Hematopoietic multipotent progenitor cell treated with erythropoietin and hydrocortisone succinate and interleukin-3 and kit ligand, for 17 days (in vitro differentiated cells): ENCODE measurements at regions not wholly inside any gene's neighbourhood (a gene's known extent, or its start where the extent isn't known, plus 50 kb on each side); places are given as distances from the start of the nearest gene placed in this dataset.

ENCODE experiments used
- DNase-seq: peaks from one replicate; pipeline ENCODE4 v3.0.0-alpha.2; 2015; ENCODE audit warnings: low spot score

- no peak for DNase-seq
Observed at GRCh38 chr4:1495416-1496115, 89.3 kb upstream of the NKX1-1 start.

DNA sequence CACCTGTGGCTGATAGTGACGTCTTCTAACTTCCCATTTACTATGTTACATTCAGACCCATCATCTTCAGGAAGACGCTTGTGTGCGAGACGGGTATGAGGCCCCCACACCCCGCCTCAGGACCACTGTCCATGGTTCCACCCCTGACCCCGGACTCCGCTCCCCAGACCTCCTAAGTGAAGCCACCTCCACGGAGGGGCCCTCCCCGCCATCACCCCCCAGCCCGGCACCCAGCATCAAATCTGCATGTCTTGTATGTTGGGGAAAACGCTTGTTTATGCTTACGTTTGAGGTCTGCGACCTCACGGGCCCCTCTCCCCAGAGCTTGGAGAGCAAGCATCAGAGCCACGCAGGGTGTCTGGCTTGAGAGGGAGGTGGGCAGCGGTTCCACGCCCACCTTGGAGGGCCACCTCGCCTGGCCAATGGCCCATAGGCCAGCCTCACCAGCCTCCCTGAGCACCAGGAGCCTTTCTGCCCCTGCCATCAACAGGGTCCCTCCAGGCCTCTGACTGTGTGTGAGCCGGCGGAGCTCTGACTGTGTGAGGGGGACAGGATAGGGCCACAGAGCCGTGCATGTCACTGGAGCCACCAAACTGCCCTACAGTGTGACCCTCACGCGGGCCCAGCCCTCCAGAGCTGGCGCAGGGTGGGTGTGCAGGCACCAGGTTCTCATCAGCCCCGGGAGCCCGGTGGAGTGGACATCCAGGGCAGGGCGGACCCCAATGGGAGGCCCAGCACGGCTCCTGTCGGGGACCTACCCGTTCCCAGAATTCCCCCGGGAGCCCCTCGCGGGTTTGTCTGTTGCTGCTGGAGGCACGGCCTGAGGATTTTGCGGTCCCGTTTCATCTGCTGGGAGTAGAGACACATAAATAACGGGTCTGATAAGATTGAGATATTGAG lies 88.4 kb upstream of the NKX1-1 start:
- DNase-seq: no peak

- DNase-seq: no peak
Observed at GRCh38 chr4:1493540-1494287, 87.5 kb upstream of the NKX1-1 start.

DNA sequence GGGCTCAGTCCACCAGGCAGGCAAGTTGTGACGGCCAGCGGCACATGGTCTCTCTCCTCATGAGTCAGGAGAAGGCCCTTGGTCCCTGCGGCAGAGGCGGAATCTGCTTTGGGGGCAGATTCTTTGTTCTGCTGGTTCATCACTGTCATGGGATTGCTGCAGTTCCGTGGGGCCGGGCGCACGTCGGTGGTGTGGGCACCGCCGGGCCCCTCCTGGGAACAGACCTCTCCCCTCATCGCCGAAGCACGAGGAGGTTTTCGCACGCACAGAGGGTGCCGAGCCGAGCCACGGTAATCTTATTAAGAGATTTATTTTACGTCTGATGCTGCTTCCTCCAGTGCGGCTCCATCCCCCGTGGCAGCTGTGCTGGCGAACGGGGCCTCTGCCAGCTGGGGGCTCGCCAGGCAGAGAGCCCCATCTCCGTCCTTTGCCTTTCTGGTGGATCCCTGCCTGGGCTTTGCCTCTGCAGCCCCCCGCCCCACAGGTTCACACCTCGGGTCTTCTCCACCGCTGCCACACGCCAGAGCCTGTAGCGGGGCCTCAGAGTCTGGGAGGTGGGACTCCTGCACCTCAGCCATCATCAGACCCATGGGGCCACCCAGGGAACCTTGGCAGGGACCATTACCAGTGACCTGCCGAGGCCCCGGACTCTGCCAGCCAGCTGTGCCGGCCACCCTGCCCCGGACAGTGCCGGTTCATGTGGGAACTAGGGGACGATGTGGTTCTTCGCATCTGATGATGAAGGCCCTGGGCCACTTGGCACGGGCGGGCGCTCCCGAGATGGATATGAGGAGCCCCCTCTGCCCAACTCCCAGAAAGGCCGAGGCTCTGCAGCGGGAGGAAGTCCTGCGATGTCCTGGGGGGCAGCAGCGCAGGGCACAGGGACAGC lies 86.7 kb upstream of the NKX1-1 start:
- DNase-seq: no peak

DNA sequence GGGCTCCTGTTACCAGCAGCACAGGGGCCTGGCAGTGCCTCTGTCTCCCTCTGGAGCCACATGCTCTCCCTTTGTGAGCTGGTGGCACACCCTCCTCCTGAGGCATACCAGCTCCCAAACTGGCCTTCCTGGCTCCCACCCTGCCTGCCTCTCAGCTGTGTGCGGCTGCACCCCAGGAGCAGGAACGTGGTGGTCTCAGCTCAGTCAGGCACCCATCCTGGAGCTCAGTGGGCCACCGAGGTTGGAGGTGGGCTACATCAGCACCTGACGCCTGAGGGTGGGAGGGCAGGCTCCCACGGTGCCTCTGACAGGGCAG lies 85.9 kb upstream of the NKX1-1 start:
- no peak for DNase-seq

GRCh38 chr4:1491328-1492141 lies 85.3 kb upstream of the NKX1-1 start:
- DNase-seq: no peak

DNA sequence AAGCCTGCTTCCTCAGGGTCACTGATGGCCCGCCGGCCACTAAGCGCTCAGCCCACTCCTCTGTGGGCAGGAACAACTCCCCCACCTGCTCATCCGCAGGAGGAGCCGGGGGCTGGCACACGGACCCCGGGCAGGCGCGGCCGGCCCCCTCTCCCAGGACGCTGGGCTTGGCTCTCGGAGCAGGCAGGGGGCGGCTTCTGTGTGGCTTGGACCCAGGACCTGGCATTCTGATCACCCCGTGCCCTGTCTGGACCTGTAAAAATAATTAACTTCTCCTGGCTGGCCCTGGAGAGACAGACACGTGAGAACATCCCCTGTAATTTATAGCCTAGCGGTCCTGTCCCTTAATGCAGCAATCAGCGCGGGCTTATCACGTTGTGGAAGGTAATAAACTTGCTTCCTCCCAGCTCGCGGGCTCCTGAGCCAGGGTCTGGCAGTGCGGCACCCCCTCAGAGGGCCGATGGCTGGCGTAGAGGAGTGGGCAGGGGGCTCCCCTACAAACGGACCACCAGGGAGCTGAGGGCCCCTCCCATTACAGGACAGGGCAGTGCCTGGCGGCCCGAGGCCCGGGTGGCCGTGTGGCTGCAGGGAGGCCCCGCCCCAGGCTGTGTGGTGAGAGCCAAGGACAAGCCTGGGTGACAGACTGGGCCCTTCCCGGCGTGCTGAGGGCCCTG lies 84.5 kb upstream of the NKX1-1 start:
- no peak for DNase-seq

GRCh38 chr4:1490011-1490653 lies 83.9 kb upstream of the NKX1-1 start:
- no peak for DNase-seq

- no peak for DNase-seq
Observed at GRCh38 chr4:1489639-1489995, 83.4 kb upstream of the NKX1-1 start.

DNA sequence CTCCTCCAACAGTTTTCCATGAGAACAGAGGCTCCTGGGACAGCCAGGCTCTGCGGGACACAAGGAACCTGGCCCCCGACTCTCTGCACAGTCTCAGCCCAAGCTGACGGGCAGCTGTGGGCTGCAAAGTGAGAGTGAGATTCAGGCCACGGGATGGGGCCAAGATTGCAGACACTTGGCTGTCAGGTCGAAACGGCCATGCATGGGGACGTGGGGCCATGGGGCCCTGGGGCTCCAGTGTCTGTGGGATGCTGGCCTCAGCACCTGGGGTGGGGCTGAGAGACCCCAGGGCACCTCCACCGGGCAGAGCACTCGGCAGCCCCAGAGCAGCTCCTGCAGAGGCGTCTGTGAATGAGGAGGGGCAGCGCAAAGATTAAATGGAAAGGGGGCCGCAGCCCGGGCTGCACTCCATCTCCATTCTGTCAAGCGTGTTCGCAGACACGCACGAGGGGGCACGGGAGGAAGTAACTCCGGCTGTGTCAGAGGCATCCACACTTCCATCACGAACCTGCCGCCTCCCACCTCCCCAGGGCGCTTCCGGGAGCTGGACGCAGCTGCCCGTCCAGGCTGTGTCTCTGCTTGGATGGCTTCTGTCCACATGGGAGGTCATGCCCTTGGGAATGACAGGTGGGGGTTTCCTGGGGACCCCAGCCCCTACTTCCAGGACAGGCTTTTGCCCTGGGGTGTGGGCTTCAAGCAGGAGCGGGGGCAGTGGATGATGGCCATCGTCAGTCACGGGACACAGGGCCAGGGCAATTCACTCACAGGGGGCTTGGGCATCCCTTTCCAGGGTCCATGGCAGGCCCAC lies 82.8 kb upstream of the NKX1-1 start:
- DNase-seq: no peak

GRCh38 chr4:1488357-1488756 lies 82.1 kb upstream of the NKX1-1 start:
- DNase-seq: no peak

DNA sequence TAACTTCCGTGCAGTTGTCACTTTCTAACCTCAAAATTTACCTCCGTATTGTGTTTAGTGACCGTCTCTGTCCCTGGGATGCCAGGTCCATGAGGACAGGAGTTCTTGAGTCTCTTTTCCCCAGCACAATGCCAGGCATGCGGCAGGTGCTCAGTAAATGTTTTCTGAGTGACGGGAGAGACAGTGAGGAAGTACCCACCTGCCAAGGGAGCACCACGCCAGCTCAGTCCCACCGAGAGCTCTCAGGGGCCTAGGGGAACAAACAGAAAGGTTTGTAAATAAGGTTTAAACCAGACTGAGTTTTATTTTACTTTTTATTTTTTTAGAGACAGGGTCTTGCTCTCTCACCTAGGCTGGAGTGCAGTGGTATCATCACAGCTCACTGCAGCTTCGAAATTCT lies 81.5 kb upstream of the NKX1-1 start:
- DNase-seq: no peak

- no peak for DNase-seq
Observed at GRCh38 chr4:1487106-1487505, 80.9 kb upstream of the NKX1-1 start.

DNA sequence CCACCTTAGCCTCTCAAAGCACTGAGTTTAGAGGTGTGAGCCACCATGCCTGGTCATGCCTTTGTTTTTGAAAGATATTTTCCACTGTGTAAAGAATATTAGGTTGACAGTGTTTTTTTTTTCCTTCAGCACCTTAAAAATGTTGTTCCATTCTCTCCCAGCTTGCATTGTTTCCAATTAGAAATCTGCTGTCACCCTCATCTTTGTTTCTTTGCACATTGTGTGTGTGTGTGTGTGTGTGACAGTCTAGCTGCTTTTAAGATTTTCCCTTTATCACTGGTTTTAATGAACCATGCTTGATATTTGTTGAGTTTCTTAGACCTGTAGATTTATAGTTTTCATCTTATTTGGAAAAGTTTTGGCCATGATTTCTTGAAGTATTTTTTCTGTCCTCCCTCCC lies 79.0 kb upstream of the NKX1-1 start:
- no peak for DNase-seq

DNA sequence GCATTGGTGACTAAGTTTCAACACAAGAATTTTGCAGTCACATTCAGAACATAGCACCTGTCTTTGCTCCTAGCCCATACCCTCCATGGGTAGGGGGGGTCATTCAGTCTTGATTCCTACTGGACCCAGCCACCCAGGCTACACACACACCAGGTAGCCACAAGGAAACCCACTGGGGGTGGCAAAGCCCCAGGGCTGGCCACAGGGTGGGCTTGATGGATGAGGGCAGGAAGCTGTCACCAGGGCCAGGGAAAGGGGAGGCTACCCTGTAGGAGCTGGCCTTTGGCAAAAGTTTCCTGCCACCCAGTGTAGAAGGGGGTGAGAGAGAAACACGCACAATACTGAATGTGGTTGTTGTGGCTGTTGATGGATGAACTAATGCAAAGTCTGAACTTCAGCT lies 74.5 kb upstream of the NKX1-1 start:
- DNase-seq: no peak

GRCh38 chr4:1479454-1479853 lies 73.2 kb upstream of the NKX1-1 start:
- DNase-seq: no peak

DNA sequence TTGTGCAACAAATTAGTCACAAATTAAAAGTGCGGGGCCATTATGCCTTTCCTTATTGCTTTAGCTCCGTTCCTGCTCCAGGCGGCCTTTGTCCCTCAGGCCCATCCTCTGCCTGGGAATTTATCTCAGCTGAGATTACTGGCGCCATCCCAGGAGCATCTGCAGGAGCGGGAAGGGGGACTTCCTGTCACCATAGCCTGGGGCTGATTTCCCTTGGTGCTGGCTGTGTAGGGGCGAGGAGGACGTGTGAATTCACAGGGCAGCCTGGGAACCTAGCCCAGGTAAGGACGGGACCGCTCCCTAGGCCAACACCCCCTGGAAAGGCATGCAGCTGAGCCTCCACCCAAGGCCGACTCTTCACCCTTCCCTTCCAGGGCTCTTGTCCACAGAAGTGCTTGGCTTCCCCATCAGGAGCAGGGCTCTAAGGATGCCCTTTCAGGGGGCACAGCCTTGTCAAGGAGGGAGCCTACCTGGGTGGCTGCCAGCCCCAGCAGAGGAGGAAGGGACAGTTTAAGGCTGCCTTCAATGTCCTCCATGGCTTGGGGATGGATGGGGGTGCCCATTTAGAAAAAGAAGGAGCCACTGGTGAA lies 72.6 kb upstream of the NKX1-1 start:
- no peak for DNase-seq

DNA sequence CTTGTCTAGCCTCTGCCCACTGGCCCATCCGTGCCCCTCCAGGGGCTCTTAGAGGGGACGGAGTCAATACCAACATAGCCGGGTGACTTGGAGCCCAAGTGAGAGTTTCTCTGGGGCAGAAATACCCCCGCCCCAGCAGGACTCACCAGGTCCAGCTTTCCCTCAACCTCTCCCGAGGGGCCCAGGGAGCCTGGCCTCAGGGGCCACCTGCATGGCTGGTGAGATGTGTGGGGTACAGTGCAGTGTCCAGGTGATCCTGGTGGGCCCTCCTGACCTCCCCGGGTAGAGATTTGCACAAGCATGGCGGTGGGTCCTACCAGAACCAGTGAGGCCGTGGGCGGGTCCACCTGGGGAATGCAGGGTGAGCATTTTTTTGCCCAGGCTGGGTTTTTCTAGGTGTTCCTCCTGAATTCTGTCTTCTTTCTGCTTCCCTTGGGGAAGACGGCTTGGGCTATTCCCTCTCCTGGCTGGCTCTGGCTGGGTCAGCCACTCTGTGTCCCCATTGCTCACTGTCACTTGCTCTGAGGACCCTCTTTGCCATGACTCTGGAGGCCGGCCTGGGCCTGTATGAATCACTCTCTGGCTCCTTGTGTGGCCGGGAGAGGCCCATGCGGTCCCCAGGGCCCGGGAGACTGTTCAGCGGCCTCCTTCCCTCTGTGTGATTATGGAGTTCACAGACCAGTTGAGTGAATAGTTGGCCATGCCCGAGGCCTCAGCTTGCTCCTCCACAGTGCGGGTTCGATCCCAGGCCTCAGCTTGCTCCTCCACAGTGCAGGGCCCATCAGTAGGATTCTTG lies 71.0 kb upstream of the NKX1-1 start:
- no peak for DNase-seq
